ENCODE measurements at regions not wholly inside any gene's neighbourhood (a gene's known extent, or its start where the extent isn't known, plus 50 kb on each side); places are given as distances from the start of the nearest gene placed in this dataset.

DNA sequence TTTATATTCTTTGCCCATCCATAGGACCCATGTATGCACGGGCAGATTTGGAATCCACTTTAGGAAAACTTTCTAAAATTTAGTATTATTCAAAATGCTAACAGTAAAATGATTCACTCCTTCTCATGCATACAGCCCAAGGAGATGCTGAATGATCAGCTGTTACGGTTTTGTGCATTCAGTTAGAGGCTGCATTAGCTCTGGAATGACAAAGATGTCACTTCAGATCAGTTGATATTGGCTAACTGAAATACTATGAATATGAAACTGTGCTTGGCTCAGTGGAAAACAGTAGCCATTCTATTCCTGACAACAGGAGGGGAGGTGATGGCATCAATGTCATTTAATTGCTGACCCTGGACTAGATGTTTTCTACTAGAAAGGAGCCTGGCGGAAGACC is 560.7 kb downstream of the ZNF608 start:
- Histone ChIP-seq H3K4me3 (ENCODE audit: low read depth in 2 of 2, low read length in 1 of 2) (no peak overlapping the region), H3K27ac (ENCODE audit: low read depth in 2 of 2, low read length in 1 of 2) (no peak overlapping the region), H3K9me2 (no peaks in the 10 kb centered on the region), H3F3A (replicated peaks; ENCODE audit: insufficient read depth) (no peaks in the 10 kb centered on the region), H2AFZ (ENCODE audit: low read depth) (no peak overlapping the region), H3K4me2 (no peak overlapping the region), H3K4me1 (ENCODE audit: control insufficient read depth in 1 of 2, insufficient read depth in 2 of 2, low read depth in 1 of 2, low read length in 1 of 2) (peaks cover 0 to 2% of the 10 kb centered on the region in 2 experiments; a peak in 1 of 4 replicates), H3K9ac (no peak overlapping the region), H3K27me3 (ENCODE audit: insufficient read depth) (no peaks in the 10 kb centered on the region), H4K20me1 (ENCODE audit: insufficient read depth) (no peaks in the 10 kb centered on the region), H3K36me3 (replicated peaks in 1 of 2; ENCODE audit: control insufficient read depth in 1 of 2, insufficient read depth in 2 of 2, low read length in 1 of 2) (no peaks in the 10 kb centered on the region), H3K9me3 (no peaks in the 10 kb centered on the region), H3K79me2 (ENCODE audit: insufficient read depth) (no peaks in the 10 kb centered on the region)
- ChIA-PET POLR2A (no interaction called here), CTCF (no interaction called here)
- no peak for DNase-seq
- 76% methylated on average over 3 of the region's 3 CpGs for WGBS (ENCODE audit: low lambda C conversion rate)
- no peak for TF ChIP-seq MEF2A (IDR thresholded peaks at IDR 0.05; ENCODE audit: borderline replicate concordance, low read depth)
- TF ChIP-seq, protein P1, sequence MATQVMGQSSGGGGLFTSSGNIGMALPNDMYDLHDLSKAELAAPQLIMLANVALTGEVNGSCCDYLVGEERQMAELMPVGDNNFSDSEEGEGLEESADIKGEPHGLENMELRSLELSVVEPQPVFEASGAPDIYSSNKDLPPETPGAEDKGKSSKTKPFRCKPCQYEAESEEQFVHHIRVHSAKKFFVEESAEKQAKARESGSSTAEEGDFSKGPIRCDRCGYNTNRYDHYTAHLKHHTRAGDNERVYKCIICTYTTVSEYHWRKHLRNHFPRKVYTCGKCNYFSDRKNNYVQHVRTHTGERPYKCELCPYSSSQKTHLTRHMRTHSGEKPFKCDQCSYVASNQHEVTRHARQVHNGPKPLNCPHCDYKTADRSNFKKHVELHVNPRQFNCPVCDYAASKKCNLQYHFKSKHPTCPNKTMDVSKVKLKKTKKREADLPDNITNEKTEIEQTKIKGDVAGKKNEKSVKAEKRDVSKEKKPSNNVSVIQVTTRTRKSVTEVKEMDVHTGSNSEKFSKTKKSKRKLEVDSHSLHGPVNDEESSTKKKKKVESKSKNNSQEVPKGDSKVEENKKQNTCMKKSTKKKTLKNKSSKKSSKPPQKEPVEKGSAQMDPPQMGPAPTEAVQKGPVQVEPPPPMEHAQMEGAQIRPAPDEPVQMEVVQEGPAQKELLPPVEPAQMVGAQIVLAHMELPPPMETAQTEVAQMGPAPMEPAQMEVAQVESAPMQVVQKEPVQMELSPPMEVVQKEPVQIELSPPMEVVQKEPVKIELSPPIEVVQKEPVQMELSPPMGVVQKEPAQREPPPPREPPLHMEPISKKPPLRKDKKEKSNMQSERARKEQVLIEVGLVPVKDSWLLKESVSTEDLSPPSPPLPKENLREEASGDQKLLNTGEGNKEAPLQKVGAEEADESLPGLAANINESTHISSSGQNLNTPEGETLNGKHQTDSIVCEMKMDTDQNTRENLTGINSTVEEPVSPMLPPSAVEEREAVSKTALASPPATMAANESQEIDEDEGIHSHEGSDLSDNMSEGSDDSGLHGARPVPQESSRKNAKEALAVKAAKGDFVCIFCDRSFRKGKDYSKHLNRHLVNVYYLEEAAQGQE (IDR thresholded peaks at IDR 0.05; ENCODE audit: low read depth, low read length), result no peak
- TF ChIP-seq CHD2 (IDR thresholded peaks at IDR 0.05; ENCODE audit: low read length, partially characterized antibody), result no peak
- no peak for TF ChIP-seq SMC3 (IDR thresholded peaks at IDR 0.05; ENCODE audit: low read depth, low read length)
- no peak for TF ChIP-seq RAD21 (IDR thresholded peaks at IDR 0.05; ENCODE audit: low read length)
- no peak for TF ChIP-seq RFX5 (IDR thresholded peaks at IDR 0.05; ENCODE audit: low read length)
- TF ChIP-seq, protein P2, sequence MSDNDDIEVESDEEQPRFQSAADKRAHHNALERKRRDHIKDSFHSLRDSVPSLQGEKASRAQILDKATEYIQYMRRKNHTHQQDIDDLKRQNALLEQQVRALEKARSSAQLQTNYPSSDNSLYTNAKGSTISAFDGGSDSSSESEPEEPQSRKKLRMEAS (IDR thresholded peaks at IDR 0.05; ENCODE audit: low read depth), result no peak
- TF ChIP-seq YY1 (IDR thresholded peaks at IDR 0.05; ENCODE audit: low read depth), result no peak
- TF ChIP-seq MXI1 (IDR thresholded peaks at IDR 0.05; ENCODE audit: low read depth, low read length), result no peak
- TF ChIP-seq GATA2 (CRISPR knock-in tag; IDR thresholded peaks at IDR 0.05), result no peak
- no peak for TF ChIP-seq EP300 (IDR thresholded peaks at IDR 0.05; ENCODE audit: borderline replicate concordance in 1 of 2, low read depth in 1 of 2, low read length in 1 of 2)

DNA sequence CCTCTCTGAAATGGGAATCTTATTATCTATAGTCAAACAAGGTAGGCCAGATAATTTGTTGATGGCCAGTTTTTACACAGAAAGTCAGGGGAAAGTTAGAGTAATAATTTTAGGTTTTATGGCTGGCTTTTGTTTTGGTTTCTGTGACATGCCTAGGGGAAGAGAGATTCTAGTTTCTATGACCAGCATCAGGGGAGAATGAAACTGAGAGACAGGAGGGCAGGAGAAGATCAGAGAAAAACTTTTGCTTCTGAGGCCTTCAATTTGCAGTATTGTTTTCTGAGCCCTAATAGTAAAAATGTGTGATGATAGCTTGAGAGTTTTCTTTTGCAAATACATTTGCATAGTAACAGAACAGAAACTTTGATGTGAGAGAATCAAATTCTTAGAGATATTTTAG is 564.3 kb downstream of the ZNF608 start:
- no peaks in the 10 kb centered on the region for H3K9me3 ChIP-seq
- H3K27ac ChIP-seq (ENCODE audit: low read depth in 2 of 2, low read length in 1 of 2), result no peak overlapping the region
- H3K27me3 ChIP-seq (ENCODE audit: insufficient read depth), result no peaks in the 10 kb centered on the region
- no peaks in the 10 kb centered on the region for H3K36me3 ChIP-seq (replicated peaks in 1 of 2; ENCODE audit: control insufficient read depth in 1 of 2, insufficient read depth in 2 of 2, low read length in 1 of 2)
- no peak overlapping the region for H3K4me3 ChIP-seq (ENCODE audit: low read depth in 2 of 2, low read length in 1 of 2)
- TF ChIP-seq RFX5 (IDR thresholded peaks at IDR 0.05; ENCODE audit: low read length), result no peak
- TF ChIP-seq, protein P3, sequence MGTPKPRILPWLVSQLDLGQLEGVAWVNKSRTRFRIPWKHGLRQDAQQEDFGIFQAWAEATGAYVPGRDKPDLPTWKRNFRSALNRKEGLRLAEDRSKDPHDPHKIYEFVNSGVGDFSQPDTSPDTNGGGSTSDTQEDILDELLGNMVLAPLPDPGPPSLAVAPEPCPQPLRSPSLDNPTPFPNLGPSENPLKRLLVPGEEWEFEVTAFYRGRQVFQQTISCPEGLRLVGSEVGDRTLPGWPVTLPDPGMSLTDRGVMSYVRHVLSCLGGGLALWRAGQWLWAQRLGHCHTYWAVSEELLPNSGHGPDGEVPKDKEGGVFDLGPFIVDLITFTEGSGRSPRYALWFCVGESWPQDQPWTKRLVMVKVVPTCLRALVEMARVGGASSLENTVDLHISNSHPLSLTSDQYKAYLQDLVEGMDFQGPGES (IDR thresholded peaks at IDR 0.05; ENCODE audit: low read depth, low read length), result no peak
- no peak for TF ChIP-seq RAD21 (IDR thresholded peaks at IDR 0.05; ENCODE audit: low read length)
- TF ChIP-seq GABPA (IDR thresholded peaks at IDR 0.05; ENCODE audit: low read depth), result no peak
- TF ChIP-seq YY1 (IDR thresholded peaks at IDR 0.05; ENCODE audit: low read depth), result no peak
- TF ChIP-seq, protein P2 (IDR thresholded peaks at IDR 0.05; ENCODE audit: low read depth), result no peak
- TF ChIP-seq FOXM1 (IDR thresholded peaks at IDR 0.05; ENCODE audit: low read depth), result no peak
- TF ChIP-seq SMC3 (IDR thresholded peaks at IDR 0.05; ENCODE audit: low read depth, low read length), result no peak
- TF ChIP-seq, protein P4, sequence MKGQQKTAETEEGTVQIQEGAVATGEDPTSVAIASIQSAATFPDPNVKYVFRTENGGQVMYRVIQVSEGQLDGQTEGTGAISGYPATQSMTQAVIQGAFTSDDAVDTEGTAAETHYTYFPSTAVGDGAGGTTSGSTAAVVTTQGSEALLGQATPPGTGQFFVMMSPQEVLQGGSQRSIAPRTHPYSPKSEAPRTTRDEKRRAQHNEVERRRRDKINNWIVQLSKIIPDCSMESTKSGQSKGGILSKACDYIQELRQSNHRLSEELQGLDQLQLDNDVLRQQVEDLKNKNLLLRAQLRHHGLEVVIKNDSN (IDR thresholded peaks at IDR 0.05; ENCODE audit: borderline replicate concordance, low read depth), result no peak
- no peak for TF ChIP-seq JUND (IDR thresholded peaks at IDR 0.05)
- no peak for TF ChIP-seq RCOR1 (IDR thresholded peaks at IDR 0.05; ENCODE audit: low read length)
- no peak for TF ChIP-seq EP300 (IDR thresholded peaks at IDR 0.05; ENCODE audit: borderline replicate concordance in 1 of 2, low read depth in 1 of 2, low read length in 1 of 2)
- no peak for TF ChIP-seq EZH2phosphoT487 (IDR thresholded peaks at IDR 0.05; ENCODE audit: borderline replicate concordance, low read depth)
- TF ChIP-seq, protein P5, sequence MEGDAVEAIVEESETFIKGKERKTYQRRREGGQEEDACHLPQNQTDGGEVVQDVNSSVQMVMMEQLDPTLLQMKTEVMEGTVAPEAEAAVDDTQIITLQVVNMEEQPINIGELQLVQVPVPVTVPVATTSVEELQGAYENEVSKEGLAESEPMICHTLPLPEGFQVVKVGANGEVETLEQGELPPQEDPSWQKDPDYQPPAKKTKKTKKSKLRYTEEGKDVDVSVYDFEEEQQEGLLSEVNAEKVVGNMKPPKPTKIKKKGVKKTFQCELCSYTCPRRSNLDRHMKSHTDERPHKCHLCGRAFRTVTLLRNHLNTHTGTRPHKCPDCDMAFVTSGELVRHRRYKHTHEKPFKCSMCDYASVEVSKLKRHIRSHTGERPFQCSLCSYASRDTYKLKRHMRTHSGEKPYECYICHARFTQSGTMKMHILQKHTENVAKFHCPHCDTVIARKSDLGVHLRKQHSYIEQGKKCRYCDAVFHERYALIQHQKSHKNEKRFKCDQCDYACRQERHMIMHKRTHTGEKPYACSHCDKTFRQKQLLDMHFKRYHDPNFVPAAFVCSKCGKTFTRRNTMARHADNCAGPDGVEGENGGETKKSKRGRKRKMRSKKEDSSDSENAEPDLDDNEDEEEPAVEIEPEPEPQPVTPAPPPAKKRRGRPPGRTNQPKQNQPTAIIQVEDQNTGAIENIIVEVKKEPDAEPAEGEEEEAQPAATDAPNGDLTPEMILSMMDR (IDR thresholded peaks at IDR 0.05), result no peak
- no peaks in the 10 kb centered on the region for H4K20me1 ChIP-seq (ENCODE audit: insufficient read depth)
- H3K9ac ChIP-seq, result no peak overlapping the region
- POLR2A ChIA-PET, result interaction anchor here (0.6 kb wide), 1 partner anchor 698 kb away, joined by 4 read pairs; no protein-coding TSS in a partner anchor
- no peaks in the 10 kb centered on the region for H3K9me2 ChIP-seq
- no peak for DNase-seq
- H3K4me2 ChIP-seq, result no peak overlapping the region
- peaks cover 0 to 2% of the 10 kb centered on the region in 2 experiments; a peak in 1 of 4 replicates for H3K4me1 ChIP-seq (ENCODE audit: control insufficient read depth in 1 of 2, insufficient read depth in 2 of 2, low read depth in 1 of 2, low read length in 1 of 2)
- no peak overlapping the region for H2AFZ ChIP-seq (ENCODE audit: low read depth)
- no peaks in the 10 kb centered on the region for H3K79me2 ChIP-seq (ENCODE audit: insufficient read depth)
- CTCF ChIA-PET, result interaction anchor here (1.0 kb wide), 1 partner anchor 9 kb away, joined by 3 read pairs; no protein-coding TSS in a partner anchor
- H3F3A ChIP-seq (replicated peaks; ENCODE audit: insufficient read depth), result no peaks in the 10 kb centered on the region

Data from SK-N-SH (cell line).